ENCODE measurements at regions not wholly inside any gene's neighbourhood (a gene's known extent, or its start where the extent isn't known, plus 50 kb on each side); places are given as distances from the start of the nearest gene placed in this dataset.
A peak's percentile ranks its signal among the peaks of the same experiment; 100 is the strongest.

DNA sequence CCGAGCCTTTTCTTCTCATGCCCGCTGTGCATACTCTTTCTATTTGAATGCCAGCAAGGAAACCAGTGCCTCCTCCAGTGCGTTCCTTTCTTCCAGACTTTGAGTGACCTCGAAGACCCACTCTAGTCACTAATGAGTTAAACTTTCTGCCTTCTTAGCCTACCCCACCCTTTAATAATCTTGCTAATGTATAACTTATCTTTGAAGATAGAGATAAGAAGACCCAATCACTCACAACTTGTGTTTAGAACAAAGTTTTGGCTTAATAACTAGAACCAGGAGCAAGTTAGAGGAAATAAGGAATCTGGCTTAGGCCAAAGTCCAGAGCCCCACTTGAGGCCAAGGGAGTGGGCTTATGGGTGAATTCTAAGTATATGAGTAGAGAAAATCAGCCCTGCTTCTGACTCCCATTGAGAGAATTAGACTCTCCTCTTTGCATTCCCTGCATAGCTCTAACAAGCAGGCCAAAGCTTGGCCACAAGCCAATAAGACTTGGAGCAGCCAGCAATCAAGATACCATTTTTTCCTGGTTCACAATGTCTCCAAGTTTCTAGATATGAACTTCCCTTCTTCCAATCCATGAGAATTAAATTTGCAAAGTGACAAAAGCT lies 181.5 kb upstream of the PIK3R1 start:
- no peak overlapping the region for H3K27ac ChIP-seq
- TF ChIP-seq, protein P1, sequence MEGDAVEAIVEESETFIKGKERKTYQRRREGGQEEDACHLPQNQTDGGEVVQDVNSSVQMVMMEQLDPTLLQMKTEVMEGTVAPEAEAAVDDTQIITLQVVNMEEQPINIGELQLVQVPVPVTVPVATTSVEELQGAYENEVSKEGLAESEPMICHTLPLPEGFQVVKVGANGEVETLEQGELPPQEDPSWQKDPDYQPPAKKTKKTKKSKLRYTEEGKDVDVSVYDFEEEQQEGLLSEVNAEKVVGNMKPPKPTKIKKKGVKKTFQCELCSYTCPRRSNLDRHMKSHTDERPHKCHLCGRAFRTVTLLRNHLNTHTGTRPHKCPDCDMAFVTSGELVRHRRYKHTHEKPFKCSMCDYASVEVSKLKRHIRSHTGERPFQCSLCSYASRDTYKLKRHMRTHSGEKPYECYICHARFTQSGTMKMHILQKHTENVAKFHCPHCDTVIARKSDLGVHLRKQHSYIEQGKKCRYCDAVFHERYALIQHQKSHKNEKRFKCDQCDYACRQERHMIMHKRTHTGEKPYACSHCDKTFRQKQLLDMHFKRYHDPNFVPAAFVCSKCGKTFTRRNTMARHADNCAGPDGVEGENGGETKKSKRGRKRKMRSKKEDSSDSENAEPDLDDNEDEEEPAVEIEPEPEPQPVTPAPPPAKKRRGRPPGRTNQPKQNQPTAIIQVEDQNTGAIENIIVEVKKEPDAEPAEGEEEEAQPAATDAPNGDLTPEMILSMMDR (IDR thresholded peaks at IDR 0.05) = no peak
- no peaks in the 10 kb centered on the region for H3K27me3 ChIP-seq
- H3K4me3 ChIP-seq = no peak overlapping the region
- H3K4me1 ChIP-seq = peaks cover 0 to 10% of the 10 kb centered on the region in 2 donors
- no peaks in the 10 kb centered on the region for H3K36me3 ChIP-seq
- H3K9me3 ChIP-seq = no peaks in the 10 kb centered on the region
- DNase-seq (ENCODE audit: low spot score) = peak; percentile 70

DNA sequence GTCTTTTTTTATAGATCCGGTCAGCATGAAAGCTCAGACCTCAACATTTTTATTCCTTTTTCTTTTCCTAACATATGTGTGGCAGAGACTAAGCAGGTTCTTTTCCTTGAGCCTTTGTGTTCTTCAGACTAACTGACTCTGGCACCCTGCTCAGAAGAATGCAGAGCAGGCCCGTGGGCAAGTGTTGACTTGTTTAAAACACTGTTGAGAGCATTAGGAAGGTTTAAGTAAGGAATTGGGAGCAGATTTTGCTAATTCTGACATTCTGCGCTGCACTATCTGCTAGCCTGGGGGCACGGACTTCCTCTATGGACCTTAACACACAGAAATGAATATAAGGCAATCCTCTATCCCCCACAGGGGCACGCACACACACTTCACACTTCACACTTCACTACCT lies 182.5 kb upstream of the PIK3R1 start:
- H3K4me3 ChIP-seq = no peak overlapping the region
- H3K9me3 ChIP-seq = no peaks in the 10 kb centered on the region
- H3K27ac ChIP-seq = no peak overlapping the region
- peaks cover 0 to 18% of the 10 kb centered on the region in 2 donors for H3K4me1 ChIP-seq
- no peaks in the 10 kb centered on the region for H3K36me3 ChIP-seq
- no peak for DNase-seq (ENCODE audit: low spot score)
- no peaks in the 10 kb centered on the region for H3K27me3 ChIP-seq
- TF ChIP-seq, protein P1 (IDR thresholded peaks at IDR 0.05) = no peak

DNA sequence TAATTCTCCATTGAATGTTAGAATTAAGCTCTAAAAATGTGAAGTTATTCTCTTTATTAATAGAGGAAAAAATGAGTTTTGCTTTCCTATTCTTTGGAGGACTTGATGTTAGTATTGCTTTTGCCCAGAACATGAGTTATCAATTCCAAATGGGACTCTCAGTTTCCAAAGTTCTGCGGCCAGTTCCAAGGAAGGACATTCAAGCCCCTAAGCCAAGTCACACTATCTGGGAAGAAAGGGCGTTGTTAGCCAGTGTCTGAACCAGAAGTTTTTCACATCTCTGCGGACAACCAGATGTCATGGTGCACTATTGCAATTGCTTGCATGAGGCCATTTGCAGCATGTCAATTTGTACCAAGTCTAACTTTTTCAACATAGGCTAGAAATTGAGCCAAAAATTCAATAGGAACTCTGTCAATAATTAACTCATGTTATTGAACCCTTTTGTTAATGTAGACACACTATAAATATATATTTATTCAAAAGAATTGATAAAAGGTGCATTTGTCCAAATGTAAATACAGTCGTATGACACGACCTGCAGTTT lies 183.3 kb upstream of the PIK3R1 start:
- Histone ChIP-seq H3K4me3 (no peak overlapping the region), H3K27ac (no peak overlapping the region), H3K4me1 (peaks cover 2 to 25% of the 10 kb centered on the region in 2 donors), H3K9me3 (no peaks in the 10 kb centered on the region), H3K36me3 (no peaks in the 10 kb centered on the region), H3K27me3 (no peaks in the 10 kb centered on the region)
- TF ChIP-seq, protein P1 (IDR thresholded peaks at IDR 0.05) = no peak
- DNase-seq (ENCODE audit: low spot score) = no peak

DNA sequence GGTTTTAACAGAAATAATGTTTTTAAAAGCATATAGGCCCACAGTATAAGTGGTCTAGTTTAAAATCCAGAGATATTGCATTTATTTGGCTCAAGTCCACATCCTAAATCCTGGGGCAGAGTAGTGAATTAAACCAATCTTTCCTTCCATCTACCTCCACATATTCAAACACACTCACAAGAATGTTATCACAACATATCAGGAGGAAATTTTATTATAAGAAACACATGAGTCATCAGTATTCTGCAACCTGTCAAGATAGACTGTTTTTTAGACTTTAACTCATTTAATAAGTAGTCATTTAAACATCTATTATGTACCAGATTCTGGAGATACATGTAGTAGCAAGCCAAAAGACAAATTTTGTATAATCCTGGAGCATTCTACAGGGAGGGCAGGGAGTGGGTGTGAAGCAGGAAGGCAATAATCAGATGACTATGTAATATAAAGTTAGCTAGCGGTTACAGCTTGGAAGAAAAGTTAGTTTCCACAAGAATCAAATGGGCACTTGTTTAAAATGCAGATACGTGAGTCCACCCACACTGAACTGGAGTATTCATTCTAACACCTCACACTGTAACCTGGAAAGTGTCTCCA lies 187.3 kb upstream of the PIK3R1 start:
- Histone ChIP-seq H3K36me3 (no peaks in the 10 kb centered on the region), H3K9me3 (no peaks in the 10 kb centered on the region), H3K27me3 (no peaks in the 10 kb centered on the region), H3K4me3 (no peak overlapping the region), H3K27ac (peak overlapping the region in 1 of 2 donors; percentile 47), H3K4me1 (peaks cover 2 to 19% of the 10 kb centered on the region in 2 donors)
- TF ChIP-seq, protein P1 (IDR thresholded peaks at IDR 0.05) = no peak
- DNase-seq (ENCODE audit: low spot score) = no peak

DNA sequence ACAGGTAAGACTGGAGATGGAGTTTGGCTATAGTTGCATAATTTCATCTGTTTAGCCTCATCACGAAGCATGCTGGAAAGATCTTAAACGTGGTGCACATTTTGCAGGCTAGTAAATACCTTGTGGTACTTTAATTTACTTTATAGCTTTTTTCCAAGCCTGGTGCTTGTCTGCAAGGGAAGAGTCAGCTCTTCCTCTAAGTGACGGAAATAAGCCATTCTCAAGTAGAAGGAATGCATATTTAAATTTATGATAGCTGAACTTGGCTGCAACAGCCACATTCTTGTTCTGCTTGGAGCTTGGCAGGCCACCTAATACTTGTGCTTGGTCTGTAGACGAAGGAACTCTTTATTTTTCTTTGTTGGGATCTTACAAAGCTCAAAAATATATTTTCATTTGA lies 188.0 kb upstream of the PIK3R1 start:
- peak overlapping the region in 1 of 2 donors; percentile 47 for H3K27ac ChIP-seq
- H3K27me3 ChIP-seq = no peaks in the 10 kb centered on the region
- no peak overlapping the region for H3K4me3 ChIP-seq
- DNase-seq (ENCODE audit: low spot score) = no peak
- H3K9me3 ChIP-seq = no peaks in the 10 kb centered on the region
- H3K36me3 ChIP-seq = no peaks in the 10 kb centered on the region
- peaks cover 2 to 19% of the 10 kb centered on the region in 2 donors for H3K4me1 ChIP-seq
- TF ChIP-seq, protein P1 (IDR thresholded peaks at IDR 0.05) = no peak

All from right atrium auricular region (tissue), 2 donors.